Activated naive CD4-positive, alpha-beta T cell treated with Interleukin-2 at 50 U/mL for 16 hours (primary cell): ENCODE measurements at regions not wholly inside any gene's neighbourhood (a gene's known extent, or its start where the extent isn't known, plus 50 kb on each side); places are given as distances from the start of the nearest gene placed in this dataset.
"Not testable (repeated sequence)": the region's sequence is repeated elsewhere in the genome, so short reads cannot be mapped to it uniquely, and the experiment has no call there.

ENCODE experiments used
- DNase-seq: peaks from one replicate; pipeline ENCODE4 v3.0.0-alpha.2; 2020

DNA sequence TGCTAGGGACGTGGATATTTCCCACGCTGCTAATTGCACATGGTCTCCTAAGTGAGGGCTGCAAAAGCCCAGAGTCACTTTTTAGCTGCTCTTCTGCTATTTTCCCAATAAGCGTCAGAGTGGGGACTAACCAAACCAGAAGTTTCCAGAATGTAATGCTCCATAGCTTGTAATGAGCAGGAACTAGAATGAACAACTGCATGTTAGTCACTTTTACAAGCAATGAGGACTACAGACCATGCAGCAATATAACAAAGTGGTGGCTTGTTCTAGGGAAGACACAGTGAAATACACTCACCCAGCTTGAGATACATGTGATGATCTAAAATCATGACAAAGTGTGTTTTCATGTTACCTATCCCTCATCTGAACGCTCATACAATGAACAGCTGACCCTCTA, 314.1 kb upstream of the SGK1 start:
- no peak for DNase-seq

DNA sequence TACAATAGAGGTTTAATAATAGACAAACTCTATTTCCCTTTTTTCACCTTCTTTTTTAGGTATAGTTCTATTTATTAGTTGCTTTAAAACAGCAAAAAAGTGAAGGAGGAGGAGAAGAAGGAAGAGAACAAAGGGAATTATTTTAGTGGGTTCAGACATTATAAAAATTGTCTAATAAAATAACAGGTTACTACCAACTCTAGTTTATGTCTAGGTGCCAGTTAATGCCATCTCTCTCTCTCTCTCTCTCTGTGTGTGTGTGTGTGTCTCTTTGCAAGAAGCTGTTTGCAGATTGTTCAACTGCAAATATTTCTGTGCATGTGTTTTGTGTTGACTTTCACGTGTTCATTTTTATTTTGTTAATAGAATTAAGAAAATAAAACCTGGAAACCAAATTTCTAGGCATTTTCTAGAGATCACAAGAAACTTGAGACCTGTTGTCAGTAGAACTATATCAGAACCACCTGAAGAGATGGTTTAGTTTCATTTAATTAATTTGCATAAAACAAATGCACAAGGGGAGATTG, 313.5 kb upstream of the SGK1 start:
- DNase-seq = no peak

DNA sequence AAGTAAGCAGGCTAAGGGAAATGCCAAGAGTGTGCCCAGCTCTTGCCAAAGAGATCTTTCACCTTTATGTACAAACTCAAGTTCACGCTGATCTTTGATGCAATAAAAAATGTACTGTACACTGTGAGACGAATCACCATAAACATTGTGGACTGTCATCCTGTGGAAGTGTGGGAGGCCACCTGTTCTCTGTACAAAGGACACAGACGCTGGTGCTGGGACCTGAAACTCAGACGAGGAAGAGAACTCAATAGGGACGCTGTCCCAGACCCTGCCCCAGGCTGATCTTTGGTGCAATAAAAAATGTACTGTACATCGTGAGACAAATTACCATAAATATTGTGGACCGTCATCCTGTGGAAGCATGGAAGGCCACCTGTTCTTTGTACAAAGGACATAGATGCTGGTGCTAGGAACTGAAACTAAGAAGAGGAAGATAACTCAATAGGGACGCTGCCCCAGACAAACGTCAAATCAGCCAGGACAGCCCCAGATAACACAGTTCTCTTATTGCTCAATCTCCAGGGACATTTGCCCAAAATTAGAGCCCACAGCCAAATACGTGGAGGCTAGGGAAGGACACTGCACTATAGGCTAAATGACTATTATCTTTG, 312.7 kb upstream of the SGK1 start:
- no peak for DNase-seq

DNA sequence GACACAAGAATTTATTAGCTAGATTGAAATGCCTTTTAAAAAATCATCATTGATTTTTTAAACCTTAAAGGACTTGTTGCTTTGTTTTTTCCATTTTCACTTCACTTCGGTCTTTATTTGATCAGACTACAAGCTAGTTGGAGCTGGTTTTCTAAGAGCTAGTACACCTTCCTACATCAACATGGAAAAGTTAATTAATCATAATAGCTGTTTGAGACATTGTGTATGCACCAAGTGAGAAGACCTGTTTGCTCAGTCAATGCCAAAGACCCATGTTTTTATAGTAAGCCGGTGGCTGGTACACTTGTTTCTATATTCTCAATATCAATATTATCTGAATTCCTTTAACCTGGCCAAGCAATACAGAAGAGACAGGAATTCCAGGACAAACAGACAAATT, 310.2 kb upstream of the SGK1 start:
- no peak for DNase-seq

DNA sequence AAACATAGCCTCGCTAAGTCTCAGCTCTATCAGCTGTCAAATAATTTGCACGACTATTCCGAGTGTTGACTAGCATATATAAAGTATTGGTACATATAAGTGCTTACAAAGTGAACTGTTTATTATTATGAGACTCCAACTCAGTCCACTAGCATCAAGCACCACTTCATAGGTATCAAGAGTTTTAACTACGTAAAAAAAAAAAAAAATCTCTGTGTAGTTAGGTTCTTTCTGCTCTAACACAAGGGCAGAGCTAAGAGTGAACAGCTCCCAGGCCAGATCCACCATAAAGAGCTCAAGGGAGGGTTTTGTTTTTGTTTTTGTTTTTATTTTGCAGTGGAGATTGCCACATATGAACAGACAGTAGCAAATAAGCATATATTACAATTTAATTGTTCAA, 309.8 kb upstream of the SGK1 start:
- DNase-seq = no peak

DNA sequence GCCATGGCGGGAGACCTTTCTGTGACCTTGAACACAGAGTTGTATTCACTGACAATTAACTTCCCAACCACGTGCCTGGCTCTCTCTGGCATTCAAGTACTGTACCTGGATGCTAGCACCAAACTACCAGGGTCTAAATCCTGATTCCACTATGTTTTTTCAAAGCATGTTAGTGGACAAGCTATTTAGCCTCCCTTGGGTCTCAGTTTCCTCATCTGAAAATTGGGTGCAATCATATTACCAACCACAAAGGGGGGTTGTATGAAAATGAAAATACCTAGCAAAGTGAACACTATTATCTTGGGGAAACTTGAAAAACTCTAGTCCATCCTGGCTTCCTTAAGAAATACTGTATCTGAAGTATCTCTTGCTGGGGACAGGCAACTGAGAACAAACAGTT, 308.7 kb upstream of the SGK1 start:
- no peak for DNase-seq

DNA sequence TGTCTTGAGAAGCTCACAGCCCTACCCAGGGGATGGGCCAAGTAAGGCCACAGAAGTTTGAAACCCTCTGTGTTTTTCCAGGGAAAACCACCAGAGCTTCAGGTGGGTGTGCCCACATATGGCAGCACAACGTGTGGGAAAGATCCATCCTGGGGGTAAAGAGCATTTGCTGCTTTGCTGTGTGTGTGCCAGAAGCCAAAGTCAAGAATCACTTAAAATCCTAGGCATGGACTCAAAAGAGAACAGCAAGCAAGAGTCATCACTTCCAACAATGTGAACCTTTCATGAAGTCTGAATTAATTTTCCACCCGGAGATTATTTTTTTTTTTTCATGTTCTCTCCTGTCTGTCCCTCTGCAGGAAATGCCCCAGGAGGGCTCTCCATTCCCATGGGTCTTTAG, 308.2 kb upstream of the SGK1 start:
- DNase-seq = no peak

DNA sequence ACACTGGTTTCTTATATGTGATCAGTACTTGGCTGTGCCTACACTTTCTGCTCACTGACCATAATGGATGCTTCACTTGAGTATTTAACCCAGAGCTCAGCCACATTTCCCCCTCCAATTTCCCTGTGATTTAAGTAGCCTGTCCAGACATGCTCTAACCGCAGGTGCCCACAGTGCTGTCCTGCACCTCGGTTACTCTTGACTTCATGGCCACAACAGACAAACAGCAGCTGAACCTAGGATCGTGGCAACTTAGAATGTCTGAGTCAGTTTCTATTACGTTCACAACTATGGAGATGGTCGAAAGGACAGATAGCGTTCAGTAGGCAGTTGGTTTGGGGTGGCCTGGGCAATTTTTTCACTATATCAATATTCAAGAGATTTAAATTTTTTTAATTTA, 306.9 kb upstream of the SGK1 start:
- no peak for DNase-seq

DNA sequence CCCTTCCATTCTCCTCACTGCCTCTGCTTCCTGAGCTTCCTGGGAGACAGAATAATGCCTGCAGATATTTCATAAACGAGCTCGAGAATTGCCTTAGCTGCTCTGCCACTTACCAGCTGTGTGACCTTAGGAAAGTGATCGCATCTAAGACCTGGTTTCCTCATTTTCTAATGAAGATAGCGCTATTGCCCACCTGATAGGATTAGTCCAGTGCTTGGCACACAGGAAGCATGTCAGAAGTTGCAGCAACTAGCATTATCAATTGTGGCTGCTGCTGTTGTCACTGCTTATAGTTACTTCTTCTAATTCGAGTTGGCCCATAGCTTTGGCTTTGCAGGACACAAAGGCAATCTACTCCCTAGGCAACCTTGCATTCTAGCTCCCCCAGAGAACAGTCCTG, 305.5 kb upstream of the SGK1 start:
- no peak for DNase-seq

DNA sequence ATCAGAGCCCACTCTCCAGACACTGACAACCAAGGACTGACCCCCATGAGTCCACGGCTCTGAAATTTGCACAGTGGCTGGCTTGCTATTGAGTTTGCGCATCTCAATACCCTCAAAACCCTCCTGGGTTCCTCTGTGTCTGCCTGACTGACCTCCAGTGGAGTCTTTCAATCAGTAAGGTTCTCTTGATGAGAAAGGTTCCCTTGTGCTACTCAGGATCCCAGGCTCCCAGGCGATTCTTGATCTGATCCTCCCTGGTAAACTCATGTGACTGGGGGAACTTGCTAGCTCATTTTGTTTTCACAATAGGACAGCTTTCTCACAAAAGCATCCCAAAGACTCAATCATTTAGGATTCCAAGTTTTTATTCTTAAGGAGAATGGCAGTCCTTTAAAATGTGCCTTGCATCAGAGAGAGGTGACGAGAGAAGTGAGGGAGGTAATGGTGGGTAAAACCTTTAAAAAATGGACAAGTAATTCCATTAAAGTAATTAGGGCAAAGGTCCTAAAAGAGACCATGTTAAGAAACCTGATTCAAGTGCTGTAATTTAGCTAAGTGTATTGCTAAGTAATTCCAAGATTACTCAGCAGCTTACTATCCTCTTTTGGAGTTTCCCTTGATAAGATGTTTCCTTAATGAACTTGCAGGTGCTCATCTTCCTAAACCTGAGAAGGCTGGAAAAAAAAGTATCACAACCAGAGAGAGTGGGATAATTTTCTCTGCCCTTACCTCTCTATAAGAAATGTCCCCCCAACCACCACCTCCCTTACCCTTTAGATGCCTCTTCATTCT, 304.7 kb upstream of the SGK1 start:
- DNase-seq = no peak

DNA sequence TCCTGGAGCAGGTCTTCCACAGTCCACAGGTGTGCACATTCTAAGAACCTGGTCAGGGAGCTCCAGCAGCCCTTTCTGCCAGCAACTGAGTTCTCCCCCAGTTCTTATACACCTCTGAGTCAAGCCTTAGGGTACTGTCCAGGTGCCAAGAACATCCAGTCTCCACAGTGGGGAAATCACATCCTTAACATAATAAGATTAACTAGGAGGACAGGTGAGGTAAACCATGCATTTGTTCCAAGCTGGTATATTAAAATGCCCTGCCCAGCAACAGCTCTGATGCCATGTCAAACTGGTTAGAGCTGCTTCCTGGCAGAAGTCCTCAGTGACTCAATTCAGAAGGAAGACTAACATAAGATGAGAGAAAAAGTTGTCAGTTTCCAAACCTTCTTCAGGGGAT, 303.9 kb upstream of the SGK1 start:
- DNase-seq = no peak

DNA sequence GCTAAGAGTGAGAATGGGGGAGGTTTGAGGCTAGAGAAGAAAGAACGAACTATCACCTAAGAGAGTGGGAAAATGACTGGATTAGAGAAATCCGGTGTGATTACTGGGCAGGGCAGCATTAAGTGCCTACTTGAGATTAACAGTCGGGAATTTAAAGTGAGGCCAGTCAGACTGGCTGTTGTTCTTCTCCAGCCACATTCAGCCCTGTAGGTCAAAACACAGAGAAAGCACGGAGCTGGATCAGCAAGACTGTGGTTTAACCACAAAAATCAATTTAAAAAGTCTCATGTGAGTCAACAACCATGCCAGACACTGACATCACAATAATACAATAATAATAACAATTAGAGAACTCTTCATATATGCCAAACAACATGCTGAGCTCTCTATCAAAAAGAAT, 301.9 kb upstream of the SGK1 start:
- no peak for DNase-seq

DNA sequence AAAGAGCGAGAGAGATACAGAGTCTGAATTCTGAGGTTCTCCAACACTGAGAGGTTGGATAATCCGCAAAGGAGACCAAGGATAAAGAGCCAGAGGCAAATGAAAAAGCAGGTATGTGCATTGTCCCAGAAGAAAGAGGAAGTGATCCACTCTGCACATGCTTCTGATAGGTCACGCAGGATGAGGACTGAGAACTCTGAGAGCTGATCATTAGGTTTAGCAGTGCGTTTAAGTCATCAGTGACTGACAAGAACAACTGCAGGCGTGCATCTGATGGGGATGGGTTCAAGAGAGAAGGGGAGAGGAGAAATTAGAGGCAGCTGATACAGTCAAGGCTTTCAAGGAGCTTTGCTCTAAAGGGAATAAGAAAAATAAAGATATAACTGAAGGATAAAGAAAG, 301.2 kb upstream of the SGK1 start:
- DNase-seq = no peak

DNA sequence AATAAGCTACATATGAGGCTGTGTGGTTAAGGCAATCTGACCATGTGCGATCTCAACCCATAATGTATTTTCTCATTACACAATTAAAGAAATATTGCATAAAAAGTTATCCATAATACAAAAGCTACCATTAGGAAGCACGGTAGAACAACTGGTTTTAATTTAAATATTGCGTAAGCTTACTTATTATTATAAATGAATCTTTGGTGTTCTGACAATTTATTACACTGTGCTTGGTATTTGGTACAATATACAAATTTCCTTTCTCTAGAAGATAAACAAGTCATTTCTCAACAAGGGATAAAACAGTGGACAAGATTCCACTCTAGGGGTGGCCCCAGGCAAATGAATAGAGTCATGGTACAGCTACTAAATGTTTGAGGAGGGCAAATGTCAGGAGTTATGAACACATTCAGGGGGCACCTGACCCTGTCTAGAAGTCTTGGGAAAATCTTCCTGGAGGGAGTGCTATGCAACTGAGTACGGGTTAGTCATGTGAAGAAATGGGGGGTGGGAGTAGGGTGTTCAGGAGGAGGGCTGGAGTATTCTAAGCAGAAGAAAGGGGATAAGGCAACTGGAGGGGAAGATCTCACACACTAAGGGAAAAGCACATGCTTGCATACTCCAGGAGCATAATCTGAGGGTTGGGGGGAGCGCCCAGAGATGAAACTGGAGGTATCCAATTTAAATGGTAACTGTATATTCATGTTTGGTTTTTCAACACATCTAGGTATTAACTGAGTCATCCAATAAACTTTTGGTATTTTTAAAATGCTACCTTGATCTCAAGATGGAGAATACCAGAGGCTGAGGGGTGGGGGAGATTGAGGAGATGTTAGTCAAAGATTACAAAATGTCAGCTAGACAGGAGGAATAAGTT, 296.9 kb upstream of the SGK1 start:
- DNase-seq = no peak

DNA sequence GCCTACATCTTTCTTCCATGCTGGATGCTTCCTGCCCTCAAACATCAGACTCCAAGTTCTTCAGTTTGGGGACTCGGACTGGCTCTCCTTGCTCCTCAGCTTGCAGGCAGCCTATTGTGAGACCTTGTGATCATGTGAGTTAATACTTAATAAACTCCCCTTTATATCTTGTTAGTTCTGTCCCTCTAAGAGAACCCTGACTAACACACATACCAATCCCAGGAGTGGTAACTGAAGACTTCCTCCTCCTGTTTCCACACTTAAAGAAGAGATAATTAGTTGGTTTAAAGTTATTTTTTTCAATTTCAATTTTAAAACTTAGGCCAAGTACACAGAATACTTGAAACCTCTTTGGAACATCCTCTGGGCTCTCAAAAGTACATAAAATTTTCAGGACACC, 294.2 kb upstream of the SGK1 start:
- DNase-seq = not testable (repeated sequence)

DNA sequence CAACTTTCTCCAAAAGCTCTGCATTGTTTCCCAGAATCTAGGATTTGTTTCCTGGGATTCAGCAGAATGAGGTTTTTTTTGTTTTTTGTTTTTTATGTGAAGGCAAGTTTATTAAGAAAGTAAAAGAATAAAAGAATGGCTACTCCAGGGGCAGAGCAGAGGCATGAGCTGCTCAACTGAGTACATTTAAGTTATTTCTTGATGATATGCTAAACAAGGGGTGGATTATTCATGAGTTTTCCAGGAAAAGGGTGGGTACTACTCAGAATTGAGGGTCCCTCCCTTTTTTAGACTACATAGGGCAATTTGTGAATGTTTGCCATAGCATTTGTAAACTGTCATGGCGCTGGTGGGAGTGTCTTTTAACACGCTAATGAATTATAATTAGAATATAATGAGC, 292.5 kb upstream of the SGK1 start:
- no peak for DNase-seq

DNA sequence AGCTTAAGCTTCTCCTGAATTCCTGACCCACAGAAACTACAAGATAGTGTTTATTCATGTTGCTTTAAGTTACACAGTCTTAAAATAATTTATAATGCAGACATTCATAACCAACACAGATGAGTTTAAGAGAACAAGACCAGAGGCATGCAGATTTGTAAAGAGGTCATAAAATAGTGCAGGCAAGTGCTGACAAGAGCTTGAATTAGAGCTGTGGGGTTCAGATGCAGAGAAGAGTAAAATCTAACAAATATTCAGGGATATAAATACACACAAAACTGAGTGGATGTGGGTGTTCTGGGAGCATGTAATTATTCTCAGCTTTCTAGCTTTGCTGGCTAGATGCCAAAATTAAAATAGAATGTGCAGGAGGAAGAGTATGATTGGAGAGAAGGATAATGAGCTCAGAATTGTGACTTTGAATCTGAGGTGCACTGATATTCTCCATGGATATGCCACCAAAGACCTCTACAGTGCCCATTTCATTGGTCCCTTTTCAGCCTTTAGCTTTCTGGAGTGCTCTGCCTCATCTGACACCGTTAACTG, 291.9 kb upstream of the SGK1 start:
- DNase-seq = no peak

DNA sequence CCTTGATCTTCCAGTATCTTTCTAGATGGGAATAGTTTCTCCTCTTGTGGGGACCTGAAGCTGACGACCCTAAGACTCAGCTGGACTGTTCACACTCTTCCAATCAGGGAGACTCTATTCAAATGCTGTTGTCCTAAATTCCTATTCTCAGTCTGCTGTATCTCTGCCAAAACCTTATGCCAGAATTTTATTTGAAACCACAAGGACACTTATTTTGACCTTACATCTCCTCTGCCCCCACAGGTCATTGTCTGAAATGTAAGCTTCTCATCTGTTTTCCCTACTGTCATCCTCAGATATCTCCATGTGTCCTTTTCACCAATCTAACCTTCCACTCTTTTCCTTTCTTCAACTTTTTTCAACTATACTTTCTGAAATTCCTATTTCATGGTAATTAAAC, 289.5 kb upstream of the SGK1 start:
- no peak for DNase-seq

DNA sequence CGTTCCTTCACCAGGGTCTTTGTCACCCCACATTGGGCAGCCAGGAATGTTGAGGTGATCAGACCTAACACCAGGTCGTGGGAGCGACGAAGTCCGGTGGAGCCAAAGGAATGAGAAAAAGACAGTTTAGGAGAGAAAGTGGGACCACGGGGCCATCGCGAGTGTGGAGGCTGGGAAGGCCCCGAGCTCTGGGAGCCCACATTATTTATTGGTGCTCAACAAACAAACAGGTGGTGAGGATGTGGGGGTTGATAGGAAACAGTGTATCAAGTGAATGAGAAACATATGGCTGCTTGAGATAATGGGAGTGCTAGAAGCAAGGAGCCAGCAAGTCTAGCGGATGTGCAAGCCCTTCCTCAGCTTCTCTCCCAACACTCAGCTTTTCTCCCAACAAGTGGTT, 287.1 kb upstream of the SGK1 start:
- no peak for DNase-seq

DNA sequence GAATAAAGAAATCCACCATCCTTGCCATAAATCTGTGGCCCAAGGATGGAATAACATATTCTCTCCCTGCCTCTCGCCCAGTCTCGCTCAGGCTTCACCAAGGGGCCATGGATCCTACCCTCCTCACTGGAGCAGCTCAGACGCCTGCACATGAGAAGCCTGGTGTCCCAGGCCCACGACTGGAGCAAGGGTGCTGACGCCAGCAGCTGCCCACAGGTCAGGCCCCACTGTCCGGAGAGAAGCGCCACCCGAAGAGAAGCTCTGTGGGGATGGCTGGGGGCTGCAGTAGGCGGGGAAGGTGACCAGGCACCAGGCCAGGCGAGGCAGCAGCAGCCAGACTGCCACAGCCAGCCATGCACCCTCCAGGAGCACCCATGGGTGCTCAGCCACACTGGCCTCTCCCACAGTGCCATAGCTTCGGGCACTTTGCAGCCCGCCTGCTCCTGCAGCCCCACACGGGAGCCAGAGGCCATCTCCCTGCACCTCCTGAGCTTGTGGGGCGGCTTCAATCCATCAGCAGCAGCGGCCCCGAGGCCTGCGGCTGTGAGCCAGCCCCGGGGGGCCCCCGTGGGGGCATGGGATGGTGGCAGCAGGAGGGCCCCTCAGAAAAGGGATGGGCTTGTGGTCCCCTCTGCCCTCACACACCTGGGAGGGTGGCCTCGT, 286.2 kb upstream of the SGK1 start:
- DNase-seq = no peak

DNA sequence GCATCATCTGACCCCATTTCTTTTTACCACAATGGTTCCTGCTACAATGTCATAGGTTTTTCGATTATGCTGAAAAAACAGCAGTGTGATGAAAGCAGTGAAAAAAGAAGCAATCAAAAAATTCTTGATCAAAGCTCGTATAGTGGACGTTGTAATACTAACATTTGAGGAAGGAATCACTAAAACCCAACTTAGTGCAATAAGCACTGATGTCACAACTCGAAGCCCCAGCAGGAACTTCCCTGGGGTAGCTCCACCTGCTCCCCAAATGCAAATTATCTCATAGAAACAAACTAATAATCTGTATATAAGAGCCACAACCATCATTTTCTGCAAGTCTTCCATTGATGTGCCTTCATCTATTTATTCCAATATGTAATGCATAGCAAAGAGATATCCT, 285.6 kb upstream of the SGK1 start:
- no peak for DNase-seq

DNA sequence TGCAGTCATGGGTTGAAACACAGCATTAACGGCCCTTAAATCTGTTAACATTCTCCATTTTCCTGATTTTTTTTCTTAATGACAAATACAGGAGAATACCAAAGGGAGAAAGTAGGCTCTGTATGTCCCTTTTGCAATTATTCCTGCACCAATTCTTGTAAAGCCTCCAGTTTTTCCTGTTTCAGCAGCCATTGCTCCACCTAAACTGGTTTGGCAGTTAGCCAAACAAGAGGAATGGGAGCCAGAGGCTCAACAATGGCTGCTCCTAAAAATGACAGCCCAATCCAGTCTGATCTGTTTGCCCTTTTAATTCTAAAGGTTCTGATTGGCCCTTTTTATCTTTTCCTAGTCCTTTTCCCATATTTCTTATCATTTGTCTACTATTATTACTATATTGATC, 284.2 kb upstream of the SGK1 start:
- DNase-seq = no peak

DNA sequence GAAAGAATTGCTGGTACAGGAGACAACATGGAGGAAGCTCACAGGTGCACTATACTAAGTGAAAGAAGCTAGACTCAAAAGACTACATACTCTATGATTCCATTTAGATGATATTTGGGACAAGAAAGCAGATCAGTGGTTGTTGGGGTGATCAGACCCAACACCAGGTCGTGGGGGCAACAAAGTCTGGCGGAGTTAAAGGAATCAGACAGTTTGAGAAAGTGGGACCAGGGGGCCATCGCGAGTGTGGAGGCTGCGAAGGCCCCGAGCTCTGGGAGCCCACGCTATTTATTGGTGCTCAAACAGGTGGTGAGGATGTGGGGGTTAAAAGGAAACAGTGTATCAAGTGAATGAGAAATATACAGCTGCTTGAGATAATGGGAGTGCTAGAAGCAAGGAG, 282.8 kb upstream of the SGK1 start:
- DNase-seq = no peak
